Loucy (cell line): ENCODE measurements at regions not wholly inside any gene's neighbourhood (a gene's known extent, or its start where the extent isn't known, plus 50 kb on each side); places are given as distances from the start of the nearest gene placed in this dataset.

ENCODE experiments used
- H2AFZ ChIP-seq: fragments of 200-600 bp; sonication (generic); 2 replicates; pipeline ENCODE4 v1.6.0; 2016; ENCODE audit warnings: antibody characterized with exemption, mild to moderate bottlenecking, low read length, moderate library complexity
- H3F3A ChIP-seq: fragments of 200-600 bp; 2 replicates; pipeline ENCODE4 v1.6.0; 2016; ENCODE audit warnings: antibody characterized with exemption, low read depth, mild to moderate bottlenecking
- H3K27me3 ChIP-seq: fragments of 200-600 bp; sonication (generic); 2 replicates; pipeline ENCODE4 v1.6.1; 2014; ENCODE audit warnings: low read length, mild to moderate bottlenecking; ENCODE audit not compliant: insufficient read depth, poor library complexity, severe bottlenecking
- H3K36me3 ChIP-seq: fragments of 200-600 bp; sonication (generic); 2 replicates; pipeline ENCODE4 v1.6.1; 2016; ENCODE audit warnings: low read length; ENCODE audit not compliant: insufficient read depth
- H3K4me1 ChIP-seq: fragments of 200-600 bp; sonication (generic); 2 replicates; pipeline ENCODE4 v1.5.1; 2014; ENCODE audit warnings: low read length, mild to moderate bottlenecking; ENCODE audit not compliant: insufficient read depth, poor library complexity, severe bottlenecking
- H3K4me2 ChIP-seq: fragments of 200-600 bp; sonication (generic); 2 replicates; pipeline ENCODE4 v1.6.0; 2014; ENCODE audit warnings: antibody characterized with exemption, low read length, low read depth, mild to moderate bottlenecking; ENCODE audit not compliant: poor library complexity, severe bottlenecking
- H3K4me3 ChIP-seq: fragments of 200-600 bp; sonication (generic); 2 replicates; pipeline ENCODE4 v1.5.1; 2014; ENCODE audit warnings: low read length, mild to moderate bottlenecking, mixed read lengths; ENCODE audit not compliant: poor library complexity, severe bottlenecking
- H3K79me2 ChIP-seq: fragments of 200-600 bp; sonication (generic); 2 replicates; pipeline ENCODE4 v1.6.1; 2014; ENCODE audit warnings: low read length; ENCODE audit not compliant: insufficient read depth
- H3K9ac ChIP-seq: fragments of 200-600 bp; sonication (generic); 2 replicates; pipeline ENCODE4 v1.6.0; 2014; ENCODE audit warnings: mild to moderate bottlenecking, low read depth, low read length, moderate library complexity; ENCODE audit not compliant: poor library complexity, severe bottlenecking
- H3K9me2 ChIP-seq: fragments of 200-600 bp; sonication (generic); replicated peaks from 2 replicates; pipeline ENCODE4 v1.6.1; 2016; ENCODE audit warnings: low read depth, low read length, mixed read lengths
- H3K9me3 ChIP-seq: fragments of 200-600 bp; sonication (generic); 2 replicates; pipeline ENCODE4 v1.6.1; 2014; ENCODE audit warnings: mild to moderate bottlenecking, antibody characterized with exemption, low read length, low read depth; ENCODE audit not compliant: insufficient read depth
- H4K20me1 ChIP-seq: fragments of 200-600 bp; sonication (generic); 2 replicates; pipeline ENCODE4 v1.6.0; 2014; ENCODE audit warnings: antibody characterized with exemption, low read length, mild to moderate bottlenecking; ENCODE audit not compliant: insufficient read depth, poor library complexity, severe bottlenecking
- CTCF ChIP-seq: fragments of 200-600 bp; sonication (generic); conservative IDR thresholded peaks from 2 replicates; pipeline ENCODE4 v1.5.1; 2014; ENCODE audit warnings: mild to moderate bottlenecking, antibody characterized with exemption, low read length
- EZH2phosphoT487 ChIP-seq: fragments of 200-600 bp; IDR thresholded peaks from 2 replicates; pipeline ENCODE4 v1.6.1; 2018; ENCODE audit warnings: antibody characterized with exemption, mild to moderate bottlenecking, moderate library complexity, borderline replicate concordance

GRCh38 chr1:213444224-213444623 is 393.2 kb downstream of the RPS6KC1 start:
- Histone ChIP-seq H3K27me3 (no peaks in the 10 kb centered on the region), H2AFZ (no peak overlapping the region), H3K36me3 (no peaks in the 10 kb centered on the region), H3K4me1 (no peaks in the 10 kb centered on the region), H3K9ac (no peak overlapping the region), H3F3A (no peaks in the 10 kb centered on the region), H3K4me3 (no peak overlapping the region), H3K9me3 (no peaks in the 10 kb centered on the region), H4K20me1 (no peaks in the 10 kb centered on the region), H3K79me2 (no peaks in the 10 kb centered on the region), H3K4me2 (no peak overlapping the region), H3K9me2 (no peaks in the 10 kb centered on the region)
- TF ChIP-seq EZH2phosphoT487, result no peak
- no peak for TF ChIP-seq CTCF

- Histone ChIP-seq H3K4me1 (no peaks in the 10 kb centered on the region), H3K9ac (no peak overlapping the region), H3F3A (no peaks in the 10 kb centered on the region), H3K4me3 (no peak overlapping the region), H3K4me2 (no peak overlapping the region), H3K9me2 (no peaks in the 10 kb centered on the region), H3K9me3 (no peaks in the 10 kb centered on the region), H3K27me3 (no peaks in the 10 kb centered on the region), H3K79me2 (no peaks in the 10 kb centered on the region), H4K20me1 (no peaks in the 10 kb centered on the region), H2AFZ (no peak overlapping the region), H3K36me3 (no peaks in the 10 kb centered on the region)
- TF ChIP-seq EZH2phosphoT487 (no peak), CTCF (no peak)
Observed at GRCh38 chr1:213446496-213446895, 395.5 kb downstream of the RPS6KC1 start.

- Histone ChIP-seq H4K20me1 (no peaks in the 10 kb centered on the region), H3K4me3 (no peak overlapping the region), H3K9me3 (no peaks in the 10 kb centered on the region), H3F3A (no peaks in the 10 kb centered on the region), H2AFZ (no peak overlapping the region), H3K9me2 (no peaks in the 10 kb centered on the region), H3K4me1 (no peaks in the 10 kb centered on the region), H3K36me3 (no peaks in the 10 kb centered on the region), H3K27me3 (no peaks in the 10 kb centered on the region), H3K9ac (no peak overlapping the region), H3K79me2 (no peaks in the 10 kb centered on the region), H3K4me2 (no peak overlapping the region)
- TF ChIP-seq EZH2phosphoT487, result no peak
- no peak for TF ChIP-seq CTCF
Observed at GRCh38 chr1:213448360-213448759, 397.3 kb downstream of the RPS6KC1 start.
